ENCODE measurements at regions not wholly inside any gene's neighbourhood (a gene's known extent, or its start where the extent isn't known, plus 50 kb on each side); places are given as distances from the start of the nearest gene placed in this dataset.

GRCh38 chr5:135235551-135236227 is 163.3 kb downstream of the MACROH2A1 start:
- DNase-seq = no peak
- H3K9me3 ChIP-seq = no peaks in the 10 kb centered on the region
- intact Hi-C loops (cut with DNase I) = no loop called here
- TF ChIP-seq, protein P1, sequence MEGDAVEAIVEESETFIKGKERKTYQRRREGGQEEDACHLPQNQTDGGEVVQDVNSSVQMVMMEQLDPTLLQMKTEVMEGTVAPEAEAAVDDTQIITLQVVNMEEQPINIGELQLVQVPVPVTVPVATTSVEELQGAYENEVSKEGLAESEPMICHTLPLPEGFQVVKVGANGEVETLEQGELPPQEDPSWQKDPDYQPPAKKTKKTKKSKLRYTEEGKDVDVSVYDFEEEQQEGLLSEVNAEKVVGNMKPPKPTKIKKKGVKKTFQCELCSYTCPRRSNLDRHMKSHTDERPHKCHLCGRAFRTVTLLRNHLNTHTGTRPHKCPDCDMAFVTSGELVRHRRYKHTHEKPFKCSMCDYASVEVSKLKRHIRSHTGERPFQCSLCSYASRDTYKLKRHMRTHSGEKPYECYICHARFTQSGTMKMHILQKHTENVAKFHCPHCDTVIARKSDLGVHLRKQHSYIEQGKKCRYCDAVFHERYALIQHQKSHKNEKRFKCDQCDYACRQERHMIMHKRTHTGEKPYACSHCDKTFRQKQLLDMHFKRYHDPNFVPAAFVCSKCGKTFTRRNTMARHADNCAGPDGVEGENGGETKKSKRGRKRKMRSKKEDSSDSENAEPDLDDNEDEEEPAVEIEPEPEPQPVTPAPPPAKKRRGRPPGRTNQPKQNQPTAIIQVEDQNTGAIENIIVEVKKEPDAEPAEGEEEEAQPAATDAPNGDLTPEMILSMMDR (IDR thresholded peaks at IDR 0.05) = no peak
- no peak for TF ChIP-seq POLR2A (IDR thresholded peaks at IDR 0.05)
- H3K36me3 ChIP-seq = no peaks in the 10 kb centered on the region
- H3K4me3 ChIP-seq = no peak overlapping the region
- no peaks in the 10 kb centered on the region for H3K27me3 ChIP-seq
- peak overlapping the region; percentile 33 to 90 (median 74) for H3K27ac ChIP-seq
- peaks cover 51 to 100% (median 74%) of the 10 kb centered on the region in 3 donors for H3K4me1 ChIP-seq
- WGBS, 2 donors = 45 to 54% methylated on average over 6 to 8 of the region's 9 CpGs

DNA sequence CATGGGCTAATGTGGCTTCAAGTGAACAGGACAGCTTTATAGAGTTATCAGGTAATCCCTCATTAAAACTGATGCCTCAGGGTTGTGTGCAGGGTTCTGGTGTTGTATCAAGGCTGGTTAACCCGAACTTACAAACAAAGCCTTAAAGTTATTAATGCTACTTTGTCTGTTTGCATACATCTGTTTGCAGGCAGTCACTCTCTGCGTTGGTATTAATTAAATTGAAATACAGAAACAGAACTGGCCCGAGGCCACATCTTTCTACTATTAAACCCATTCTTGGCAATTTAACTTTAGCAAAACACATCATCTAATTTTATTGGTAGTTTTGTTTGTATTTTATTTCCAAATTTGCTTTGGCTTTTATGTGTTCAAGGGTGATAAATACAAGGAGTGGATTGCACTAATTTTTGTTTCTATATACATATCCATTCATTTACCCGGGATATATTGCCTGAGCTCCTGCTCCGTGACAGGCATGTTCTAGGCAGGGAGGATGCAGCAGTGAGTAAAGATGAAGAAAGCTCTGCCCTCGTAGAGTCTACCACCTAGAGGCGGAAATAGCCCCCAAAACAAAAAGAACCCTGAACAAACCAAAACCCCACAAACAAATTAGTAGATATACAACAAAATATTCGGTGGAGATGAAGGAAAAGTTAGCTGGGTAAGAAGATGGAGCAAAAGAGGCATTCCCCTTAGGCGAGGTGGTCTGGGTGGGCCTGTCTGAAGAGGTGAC is 164.2 kb downstream of the MACROH2A1 start:
- peaks cover 54 to 100% (median 77%) of the 10 kb centered on the region in 3 donors for H3K4me1 ChIP-seq

DNA sequence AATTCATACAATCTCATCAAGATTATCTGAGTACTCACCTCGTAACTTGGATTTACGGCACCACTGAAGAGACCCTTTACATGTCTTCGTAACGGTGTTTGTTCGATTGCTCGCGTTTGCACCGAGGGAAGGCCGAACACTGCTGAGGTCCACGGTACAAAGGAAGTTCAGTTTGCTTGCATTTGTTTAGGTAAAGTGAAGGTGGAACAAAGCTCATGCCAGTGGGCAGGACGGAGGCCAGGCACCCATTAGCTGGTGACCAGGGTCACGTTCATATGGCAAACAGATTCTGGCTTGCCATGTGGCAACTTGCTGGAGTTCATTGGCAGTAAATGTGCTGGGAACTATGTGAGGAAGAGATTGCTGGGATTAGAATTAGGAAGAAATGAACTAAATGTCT is 164.8 kb downstream of the MACROH2A1 start:
- no peak for TF ChIP-seq POLR2A (IDR thresholded peaks at IDR 0.05)
- TF ChIP-seq, protein P1 (IDR thresholded peaks at IDR 0.05) = no peak
- DNase-seq = no peak
- no peaks in the 10 kb centered on the region for H3K36me3 ChIP-seq
- peaks cover 54 to 100% (median 77%) of the 10 kb centered on the region in 3 donors for H3K4me1 ChIP-seq
- peak overlapping the region in 3 of 4 donors; percentile 67 to 90 (median 81) for H3K27ac ChIP-seq
- no peaks in the 10 kb centered on the region for H3K27me3 ChIP-seq
- no peak overlapping the region for H3K4me3 ChIP-seq
- 83 to 89% methylated on average over 11 to 12 of the region's 12 CpGs for WGBS, 2 donors
- intact Hi-C loops (cut with DNase I) = no loop called here
- no peaks in the 10 kb centered on the region for H3K9me3 ChIP-seq

More for the DNA sequence above, 164.2 kb downstream of the MACROH2A1 start:
- intact Hi-C loops (cut with DNase I) = no loop called here
- TF ChIP-seq POLR2A (IDR thresholded peaks at IDR 0.05) = no peak
- TF ChIP-seq, protein P1 (IDR thresholded peaks at IDR 0.05) = no peak
- 52 to 65% methylated on average over 9 of the region's 9 CpGs for WGBS, 2 donors
- Histone ChIP-seq H3K27me3 (no peaks in the 10 kb centered on the region), H3K4me3 (no peak overlapping the region), H3K27ac (peak overlapping the region; percentile 33 to 90 (median 74)), H3K36me3 (no peaks in the 10 kb centered on the region), H3K9me3 (no peaks in the 10 kb centered on the region)
- no peak for DNase-seq

GRCh38 chr5:135233477-135233876 is 165.6 kb downstream of the MACROH2A1 start:
- Histone ChIP-seq H3K27ac (peak overlapping the region; percentile 78 to 90 (median 88)), H3K27me3 (no peaks in the 10 kb centered on the region), H3K36me3 (no peaks in the 10 kb centered on the region), H3K9me3 (no peaks in the 10 kb centered on the region), H3K4me3 (no peak overlapping the region), H3K4me1 (peaks cover 48 to 100% (median 74%) of the 10 kb centered on the region in 3 donors)
- intact Hi-C loops (cut with DNase I) = no loop called here
- 46 to 75% methylated on average over 5 to 6 of the region's 6 CpGs for WGBS, 2 donors
- no peak for TF ChIP-seq POLR2A (IDR thresholded peaks at IDR 0.05)
- DNase-seq = no peak

DNA sequence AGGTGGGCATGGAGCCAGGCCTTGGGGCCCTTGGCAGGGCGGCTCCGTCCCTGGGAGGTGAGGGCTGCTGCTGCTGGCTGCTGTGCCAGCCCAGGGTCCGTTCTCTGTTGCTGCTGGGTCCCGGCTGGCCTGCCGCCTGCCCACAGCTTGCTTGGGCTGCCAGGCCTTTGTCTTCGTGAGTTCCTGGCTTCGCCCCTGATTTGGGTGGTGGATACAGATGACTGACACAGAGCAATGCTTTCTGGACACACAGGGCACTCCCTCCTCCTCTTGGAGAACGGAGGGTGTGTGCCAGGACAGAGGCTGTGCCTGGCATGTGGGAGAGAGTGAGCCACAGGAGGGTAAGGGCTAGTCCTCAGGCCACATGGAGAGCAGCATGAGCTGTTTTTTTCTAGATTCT is 166.1 kb downstream of the MACROH2A1 start:
- H3K27ac ChIP-seq = peak overlapping the region; percentile 78 to 90 (median 88)
- no peaks in the 10 kb centered on the region for H3K36me3 ChIP-seq
- TF ChIP-seq, protein P1 (IDR thresholded peaks at IDR 0.05) = no peak
- no peak for TF ChIP-seq POLR2A (IDR thresholded peaks at IDR 0.05)
- H3K9me3 ChIP-seq = no peaks in the 10 kb centered on the region
- H3K4me3 ChIP-seq = no peak overlapping the region
- H3K4me1 ChIP-seq = peaks cover 43 to 96% (median 71%) of the 10 kb centered on the region in 3 donors
- no peak for DNase-seq
- 20 to 42% methylated on average over 1 to 5 of the region's 8 CpGs for WGBS, 2 donors
- intact Hi-C loops (cut with DNase I) = no loop called here
- no peaks in the 10 kb centered on the region for H3K27me3 ChIP-seq

Data from esophagus squamous epithelium (tissue), 5 donors.